NCI-H82 treated with DMSO at 0.1 percent for 48 hours (cell line): ENCODE measurements at regions not wholly inside any gene's neighbourhood (a gene's known extent, or its start where the extent isn't known, plus 50 kb on each side); places are given as distances from the start of the nearest gene placed in this dataset.
"Not testable (repeated sequence)": the region's sequence is repeated elsewhere in the genome, so short reads cannot be mapped to it uniquely, and the experiment has no call there.

Source experiments
- DNase-seq: peaks from one replicate; lab custom pipeline; 2025; ENCODE audit not compliant: unreplicated experiment; lab: John Stamatoyannopoulos, UW

- DNase-seq = no peak
Measured at GRCh38 chr13:99743094-99743493, 228.5 kb downstream of the ZIC5 start.

- no peak for DNase-seq
Measured at GRCh38 chr13:99741960-99742359, 229.6 kb downstream of the ZIC5 start.

GRCh38 chr13:99740251-99740979, 231.2 kb downstream of the ZIC5 start:
- DNase-seq = no peak

- DNase-seq = no peak
Measured at GRCh38 chr13:99738626-99739025, 232.9 kb downstream of the ZIC5 start.

GRCh38 chr13:99737481-99738245, 233.9 kb downstream of the ZIC5 start:
- DNase-seq = no peak

- DNase-seq = no peak
Measured at GRCh38 chr13:99736541-99736940, 235.0 kb downstream of the ZIC5 start.

GRCh38 chr13:99734013-99734693, 232.9 kb downstream of the TM9SF2 start:
- DNase-seq = no peak

- no peak for DNase-seq
Measured at GRCh38 chr13:99733346-99733745, 232.1 kb downstream of the TM9SF2 start.

GRCh38 chr13:99731747-99732146, 230.5 kb downstream of the TM9SF2 start:
- no peak for DNase-seq

GRCh38 chr13:99730403-99730802, 229.1 kb downstream of the TM9SF2 start:
- no peak for DNase-seq

- no peak for DNase-seq
Measured at GRCh38 chr13:99729745-99730144, 228.5 kb downstream of the TM9SF2 start.

- DNase-seq = not testable (repeated sequence)
Measured at GRCh38 chr13:99727651-99728050, 226.4 kb downstream of the TM9SF2 start.

GRCh38 chr13:99726282-99726894, 225.1 kb downstream of the TM9SF2 start:
- no peak for DNase-seq

GRCh38 chr13:99725644-99726043, 224.4 kb downstream of the TM9SF2 start:
- no peak for DNase-seq

- no peak for DNase-seq
Measured at GRCh38 chr13:99724633-99725517, 223.6 kb downstream of the TM9SF2 start.

- DNase-seq = no peak
Measured at GRCh38 chr13:99723878-99724277, 222.6 kb downstream of the TM9SF2 start.

- no peak for DNase-seq
Measured at GRCh38 chr13:99722931-99723330, 221.7 kb downstream of the TM9SF2 start.

GRCh38 chr13:99722338-99722818, 221.1 kb downstream of the TM9SF2 start:
- DNase-seq = no peak

GRCh38 chr13:99721606-99722337, 220.5 kb downstream of the TM9SF2 start:
- DNase-seq = no peak
